Choroid plexus epithelial cell (primary cell): ENCODE measurements at regions not wholly inside any gene's neighbourhood (a gene's known extent, or its start where the extent isn't known, plus 50 kb on each side); places are given as distances from the start of the nearest gene placed in this dataset.
"Not testable (repeated sequence)": the region's sequence is repeated elsewhere in the genome, so short reads cannot be mapped to it uniquely, and the experiment has no call there.

Experiments used
- DNase-seq: peaks from one replicate; pipeline ENCODE4 v3.0.0-alpha.2; 2010; ENCODE audit warnings: low read depth
- H3K4me3 ChIP-seq: 2 replicates; pipeline ENCODE4 v1.5.1; 2011; ENCODE audit warnings: low read depth, mild to moderate bottlenecking, control low read depth, low read length, moderate library complexity
- CTCF ChIP-seq: conservative IDR thresholded peaks from 2 replicates; pipeline ENCODE4 v1.5.1; 2011; ENCODE audit warnings: low read depth, mild to moderate bottlenecking, control low read depth, inconsistent platforms, low read length, moderate library complexity

DNA sequence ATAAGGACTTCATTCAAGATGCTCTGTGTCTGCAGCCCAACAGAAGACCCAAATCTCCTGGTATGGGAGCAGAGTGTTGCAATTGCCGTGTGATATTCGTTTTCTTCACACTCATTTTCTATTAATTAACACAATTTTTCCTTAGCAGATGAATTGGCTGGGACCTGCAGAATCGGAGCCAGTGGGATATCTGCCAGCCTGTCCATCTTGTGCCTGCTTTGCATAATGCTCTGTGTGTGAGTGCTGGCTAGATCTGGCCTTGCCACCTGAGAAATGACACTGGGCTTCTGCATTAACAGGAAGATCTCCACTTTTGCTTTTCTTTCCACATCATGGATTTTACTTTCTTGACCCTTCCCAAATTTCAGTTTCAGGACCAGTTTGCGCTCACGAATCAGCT is 70.4 kb upstream of the GPR158 start:
- no peak overlapping the region for H3K4me3 ChIP-seq
- no peak for DNase-seq
- TF ChIP-seq CTCF: no peak

DNA sequence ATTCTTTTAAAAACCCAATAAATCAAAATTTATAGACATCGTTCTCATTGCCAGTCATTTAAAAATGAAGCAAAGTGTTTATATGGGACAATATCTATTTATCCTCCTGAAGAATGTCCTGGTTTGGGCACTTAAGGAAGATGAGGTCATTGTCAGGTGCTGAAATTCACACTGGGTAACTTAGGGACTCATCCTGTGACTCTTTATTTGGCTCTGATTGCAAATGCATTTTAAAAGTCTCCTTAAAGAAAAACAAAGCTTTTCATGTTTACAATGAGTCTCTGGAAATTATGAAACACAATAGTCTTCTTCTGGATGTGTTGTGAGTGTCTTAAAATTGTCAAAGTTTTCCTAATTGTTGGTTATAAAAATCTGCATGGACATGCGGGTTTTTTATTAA is 69.5 kb upstream of the GPR158 start:
- no peak for TF ChIP-seq CTCF
- no peak for DNase-seq
- no peak overlapping the region for H3K4me3 ChIP-seq

DNA sequence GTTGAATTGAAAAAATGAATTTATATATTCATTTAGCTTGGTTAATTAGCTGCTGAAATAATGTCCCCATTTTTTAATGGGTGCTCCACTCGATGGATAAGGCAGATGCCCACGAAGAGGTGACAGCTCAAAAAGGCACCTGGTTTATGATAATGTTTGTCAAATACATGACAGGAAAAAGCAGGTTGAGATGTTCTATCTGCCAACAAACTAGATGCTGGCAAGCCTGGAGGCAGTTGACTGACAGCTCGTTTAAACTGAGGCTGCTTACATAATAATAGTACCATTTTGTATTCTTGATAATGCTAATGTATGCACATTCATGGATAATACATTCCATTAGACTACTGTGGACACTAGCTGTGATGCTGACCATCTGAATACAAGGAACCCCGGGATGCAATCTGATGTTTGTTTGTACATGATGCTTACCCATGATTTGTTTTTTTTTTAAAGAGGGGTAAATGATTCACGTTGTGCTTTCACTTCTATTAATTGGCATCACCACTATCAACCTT is 69.0 kb upstream of the GPR158 start:
- H3K4me3 ChIP-seq: no peak overlapping the region
- no peak for TF ChIP-seq CTCF
- no peak for DNase-seq

DNA sequence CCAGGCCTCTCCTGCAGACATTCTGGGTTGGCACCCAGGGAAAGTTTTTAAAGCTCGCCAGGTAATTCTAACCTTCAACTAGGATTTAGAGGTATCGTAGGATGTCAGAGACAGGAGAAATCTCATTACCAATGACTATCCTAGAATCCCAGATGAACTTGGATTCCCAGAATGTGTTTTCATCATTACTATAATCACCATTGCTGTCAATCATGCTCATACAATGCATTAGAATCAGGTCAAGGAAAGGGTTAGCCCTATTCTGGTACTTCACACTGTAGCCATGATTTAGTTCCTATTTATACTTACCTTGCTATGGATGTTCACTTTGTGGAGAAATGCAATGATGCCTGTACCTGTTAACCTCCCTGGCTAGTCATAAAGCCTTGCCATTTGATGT is 67.0 kb upstream of the GPR158 start:
- no peak for DNase-seq
- H3K4me3 ChIP-seq: no peak overlapping the region
- TF ChIP-seq CTCF: no peak

GRCh38 chr10:25109896-25110295 is 64.9 kb upstream of the GPR158 start:
- not testable (repeated sequence) for H3K4me3 ChIP-seq, DNase-seq

GRCh38 chr10:25112016-25112415 is 62.8 kb upstream of the GPR158 start:
- TF ChIP-seq CTCF: no peak
- H3K4me3 ChIP-seq: no peak overlapping the region
- no peak for DNase-seq

GRCh38 chr10:25113191-25114035 is 61.4 kb upstream of the GPR158 start:
- peak; percentile 94 for TF ChIP-seq CTCF
- H3K4me3 ChIP-seq: no peak overlapping the region
- peak; percentile 89 for DNase-seq
